ENCODE measurements at regions not wholly inside any gene's neighbourhood (a gene's known extent, or its start where the extent isn't known, plus 50 kb on each side); places are given as distances from the start of the nearest gene placed in this dataset.

DNA sequence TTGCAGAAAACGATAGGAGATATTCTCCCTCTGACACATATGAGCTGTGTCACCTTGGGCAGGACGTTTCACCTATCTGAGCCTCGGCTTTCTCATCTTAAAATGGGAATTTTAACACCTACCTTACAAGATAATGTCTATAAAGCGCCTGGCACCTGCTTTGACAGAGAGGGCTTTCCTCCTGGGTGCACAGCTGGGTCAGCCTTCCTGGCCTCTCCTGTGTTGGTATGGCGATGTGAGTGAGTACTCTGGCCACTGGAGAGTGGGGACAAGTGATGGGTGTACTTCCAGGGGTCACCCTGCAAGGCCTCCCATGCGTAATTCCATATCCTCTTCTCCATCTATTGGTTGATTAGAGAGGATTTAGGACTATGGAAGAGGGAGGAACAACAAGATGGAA lies 113.1 kb upstream of the SMIM23 start:
- Histone ChIP-seq H3K27ac (ENCODE audit: low read depth, low read length, poor library complexity, severe bottlenecking) (no peak overlapping the region), H3K36me3 (ENCODE audit: insufficient read depth, low read length) (no peaks in the 10 kb centered on the region), H2AFZ (ENCODE audit: low read length) (no peak overlapping the region), H3K4me2 (ENCODE audit: low read length) (no peak overlapping the region), H3K9me2 (ENCODE audit: low read depth, low read length) (no peaks in the 10 kb centered on the region), H3K27me3 (ENCODE audit: insufficient read depth, low read length) (no peaks in the 10 kb centered on the region; the same call in 1 of the 2 replicates), H4K20me1 (ENCODE audit: insufficient read depth, low read length) (no peaks in the 10 kb centered on the region), H3K4me1 (ENCODE audit: insufficient read depth, low read length, severe bottlenecking) (no peaks in the 10 kb centered on the region), H3F3A (ENCODE audit: insufficient read depth, low read length) (no peaks in the 10 kb centered on the region), H3K4me3 (ENCODE audit: low read depth, low read length, poor library complexity, severe bottlenecking) (no peak overlapping the region), H3K9me3 (ENCODE audit: low read length) (no peaks in the 10 kb centered on the region), H3K9ac (ENCODE audit: low read length) (no peak overlapping the region), H3K79me2 (ENCODE audit: insufficient read depth, low read length) (no peaks in the 10 kb centered on the region)
- TF ChIP-seq EZH2 (IDR thresholded peaks at IDR 0.05; ENCODE audit: borderline replicate concordance, low read length) = no peak
- TF ChIP-seq CTCF (IDR thresholded peaks at IDR 0.05; ENCODE audit: low read length) = no peak

- no peak overlapping the region for H3K9ac ChIP-seq (ENCODE audit: low read length)
- H3K9me2 ChIP-seq (ENCODE audit: low read depth, low read length) = no peaks in the 10 kb centered on the region
- no peaks in the 10 kb centered on the region for H4K20me1 ChIP-seq (ENCODE audit: insufficient read depth, low read length)
- no peaks in the 10 kb centered on the region for H3K36me3 ChIP-seq (ENCODE audit: insufficient read depth, low read length)
- H3K4me3 ChIP-seq (ENCODE audit: low read depth, low read length, poor library complexity, severe bottlenecking) = no peak overlapping the region
- no peaks in the 10 kb centered on the region for H3K79me2 ChIP-seq (ENCODE audit: insufficient read depth, low read length)
- TF ChIP-seq CTCF (IDR thresholded peaks at IDR 0.05; ENCODE audit: low read length) = no peak
- TF ChIP-seq EZH2 (IDR thresholded peaks at IDR 0.05; ENCODE audit: borderline replicate concordance, low read length) = no peak
- H3K9me3 ChIP-seq (ENCODE audit: low read length) = no peaks in the 10 kb centered on the region
- H3K27me3 ChIP-seq (ENCODE audit: insufficient read depth, low read length) = no peaks in the 10 kb centered on the region; the same call in 1 of the 2 replicates
- H2AFZ ChIP-seq (ENCODE audit: low read length) = no peak overlapping the region
- H3K27ac ChIP-seq (ENCODE audit: low read depth, low read length, poor library complexity, severe bottlenecking) = no peak overlapping the region
- no peak overlapping the region for H3K4me2 ChIP-seq (ENCODE audit: low read length)
- H3K4me1 ChIP-seq (ENCODE audit: insufficient read depth, low read length, severe bottlenecking) = no peaks in the 10 kb centered on the region
- H3F3A ChIP-seq (ENCODE audit: insufficient read depth, low read length) = no peaks in the 10 kb centered on the region
Measured at GRCh38 chr5:171673328-171673727, 112.3 kb upstream of the SMIM23 start.

- Histone ChIP-seq H3K4me1 (ENCODE audit: insufficient read depth, low read length, severe bottlenecking) (no peaks in the 10 kb centered on the region), H3K9ac (ENCODE audit: low read length) (no peak overlapping the region), H3K9me2 (ENCODE audit: low read depth, low read length) (no peaks in the 10 kb centered on the region), H3K27ac (ENCODE audit: low read depth, low read length, poor library complexity, severe bottlenecking) (no peak overlapping the region), H3K79me2 (ENCODE audit: insufficient read depth, low read length) (no peaks in the 10 kb centered on the region), H3K9me3 (ENCODE audit: low read length) (no peaks in the 10 kb centered on the region), H3K27me3 (ENCODE audit: insufficient read depth, low read length) (no peaks in the 10 kb centered on the region; the same call in 1 of the 2 replicates), H3K4me3 (ENCODE audit: low read depth, low read length, poor library complexity, severe bottlenecking) (no peak overlapping the region), H3K36me3 (ENCODE audit: insufficient read depth, low read length) (no peaks in the 10 kb centered on the region), H3K4me2 (ENCODE audit: low read length) (no peak overlapping the region), H2AFZ (ENCODE audit: low read length) (no peak overlapping the region), H4K20me1 (ENCODE audit: insufficient read depth, low read length) (no peaks in the 10 kb centered on the region), H3F3A (ENCODE audit: insufficient read depth, low read length) (no peaks in the 10 kb centered on the region)
- TF ChIP-seq EZH2 (IDR thresholded peaks at IDR 0.05; ENCODE audit: borderline replicate concordance, low read length) = no peak
- TF ChIP-seq CTCF (IDR thresholded peaks at IDR 0.05; ENCODE audit: low read length) = no peak
Measured at GRCh38 chr5:171673840-171674239, 111.8 kb upstream of the SMIM23 start.
